H1 (cell line): ENCODE measurements at regions not wholly inside any gene's neighbourhood (a gene's known extent, or its start where the extent isn't known, plus 50 kb on each side); places are given as distances from the start of the nearest gene placed in this dataset.

Source experiments
- CTCF ChIA-PET: fragments of 300-600 bp; sonication (Branson Sonifier 250); formaldehyde crosslinking; loops from one replicate; lab custom pipeline; 2021; ENCODE audit not compliant: partially characterized antibody; lab: Charles Lee
- POLR2A ChIA-PET: fragments of 300-600 bp; sonication (Branson Sonifier 250); formaldehyde crosslinking; loops from one replicate; lab custom pipeline; 2021; ENCODE audit warnings: inconsistent platforms; ENCODE audit not compliant: partially characterized antibody; lab: Charles Lee
- DNase-seq, 2 experiments: peaks; one replicate each; pipeline versions ENCODE4 v3.0.0 to v3.0.0-alpha.2; 2010 to 2022; ENCODE audit warnings: low spot score in 2 of 2, low read depth in 1 of 2, mixed read lengths in 1 of 2
- FAIRE-seq: peaks from 2 replicates; lab custom pipeline; 2011; peaks lifted over from hg19 to GRCh38; lab: Jason Lieb, UNC
- H2AFZ ChIP-seq: 2 replicates; pipeline ENCODE4 v1.8.1; 2012; ENCODE audit warnings: low read length, inconsistent platforms
- H2AK5ac ChIP-seq: 2 replicates; pipeline ENCODE4 v1.6.1; 2013; ENCODE audit warnings: low read depth, low read length
- H2BK120ac ChIP-seq: replicated peaks from 2 replicates; pipeline ENCODE3; 2013; ENCODE audit warnings: low read depth, low read length, inconsistent platforms
- H2BK12ac ChIP-seq: 2 replicates; pipeline ENCODE4 v1.6.1; 2013; ENCODE audit warnings: low read depth, low read length
- H2BK15ac ChIP-seq: 2 replicates; pipeline ENCODE4 v1.6.1; 2013; ENCODE audit warnings: low read length
- H2BK20ac ChIP-seq: 2 replicates; pipeline ENCODE4 v1.6.1; 2013; ENCODE audit warnings: low read length
- H2BK5ac ChIP-seq: 2 replicates; pipeline ENCODE4 v1.6.1; 2013; ENCODE audit warnings: low read depth, low read length
- H3K14ac ChIP-seq: 2 replicates; pipeline ENCODE4 v1.6.1; 2013; ENCODE audit warnings: inconsistent platforms; ENCODE audit not compliant: insufficient read length
- H3K18ac ChIP-seq: 2 replicates; pipeline ENCODE4 v1.6.1; 2013; ENCODE audit warnings: low read length; ENCODE audit errors: extremely low read depth
- H3K23ac ChIP-seq: 2 replicates; pipeline ENCODE4 v1.6.1; 2013; ENCODE audit warnings: inconsistent platforms; ENCODE audit not compliant: insufficient read length
- H3K23me2 ChIP-seq: 2 replicates; pipeline ENCODE4 v1.6.1; 2013; ENCODE audit warnings: low read depth, low read length
- H3K27ac ChIP-seq: 2 replicates; pipeline ENCODE4 v1.6.1; 2011; ENCODE audit warnings: low read depth, low read length, inconsistent platforms
- H3K27me3 ChIP-seq, 4 experiments: replicated peaks in 1 of 4; 1 replicate in 1 of 4; 2 replicates in 3 of 4; pipeline versions ENCODE4 v1.6.1 to v1.8.1; 2011 to 2013; ENCODE audit warnings: low read length in 3 of 4, mild to moderate bottlenecking in 3 of 4, inconsistent platforms in 2 of 4, mixed read lengths in 2 of 4, moderate library complexity in 1 of 4; ENCODE audit not compliant: control insufficient read depth in 3 of 4, insufficient read depth in 3 of 4; ENCODE audit errors: extremely low read depth in 1 of 4
- H3K36me3 ChIP-seq, 4 experiments: 2 replicates each; pipeline versions ENCODE4 v1.6.1 to v1.8.1; 2011 to 2013; ENCODE audit warnings: mild to moderate bottlenecking in 4 of 4, low read length in 3 of 4, moderate library complexity in 2 of 4, control low read depth in 1 of 4, inconsistent platforms in 1 of 4; ENCODE audit not compliant: insufficient read depth in 4 of 4, control insufficient read depth in 2 of 4
- H3K4ac ChIP-seq: replicated peaks from 2 replicates; pipeline ENCODE3; 2013; ENCODE audit warnings: low read length, low read depth, mixed read lengths, inconsistent platforms; ENCODE audit not compliant: insufficient read length
- H3K4me1 ChIP-seq, 4 experiments: replicated peaks in 1 of 4; 1 replicate in 1 of 4; 2 replicates in 3 of 4; pipeline versions ENCODE4 v1.6.1 to v1.8.1; 2011 to 2013; ENCODE audit warnings: low read length in 3 of 4, inconsistent platforms in 2 of 4, mixed read lengths in 1 of 4; ENCODE audit not compliant: insufficient read depth in 4 of 4, control insufficient read depth in 3 of 4
- H3K4me2 ChIP-seq, 2 experiments: 2 replicates each; pipeline versions ENCODE4 v1.6.1 to v1.8.1; 2011 to 2013; ENCODE audit warnings: low read depth in 2 of 2, low read length in 2 of 2, control low read depth in 1 of 2, inconsistent platforms in 1 of 2, mild to moderate bottlenecking in 1 of 2; ENCODE audit not compliant: insufficient read depth in 1 of 2
- H3K4me3 ChIP-seq, 4 experiments: fragments of 200-600, 300-600 bp in 1 of 4; sonication (generic), shearing (Covaris generic), sonication (Bioruptor Twin) in 1 of 4; 2 replicates each; pipeline versions ENCODE4 v1.5.1 to v1.8.1; 2011 to 2016; ENCODE audit warnings: low read length in 4 of 4, low read depth in 3 of 4, control low read depth in 2 of 4, inconsistent platforms in 2 of 4, mild to moderate bottlenecking in 2 of 4, mixed read lengths in 1 of 4, moderate library complexity in 1 of 4; ENCODE audit not compliant: insufficient read depth in 2 of 4; ENCODE audit errors: extremely low read depth in 1 of 4
- H3K56ac ChIP-seq: replicated peaks from 2 replicates; pipeline ENCODE3; 2013; ENCODE audit warnings: low read depth, mild to moderate bottlenecking, mixed read lengths, low read length, inconsistent platforms; ENCODE audit not compliant: insufficient read length
- H3K79me1 ChIP-seq: 2 replicates; pipeline ENCODE4 v1.6.1; 2013; ENCODE audit warnings: low read depth, low read length, control low read depth
- H3K79me2 ChIP-seq, 2 experiments: 2 replicates each; pipeline versions ENCODE4 v1.6.1 to v1.8.1; 2012 to 2013; ENCODE audit warnings: low read length in 2 of 2, mild to moderate bottlenecking in 2 of 2, inconsistent platforms in 1 of 2; ENCODE audit not compliant: insufficient read depth in 2 of 2, control insufficient read depth in 1 of 2
- H3K9ac ChIP-seq, 4 experiments: replicated peaks in 1 of 4; 1 replicate in 1 of 4; 2 replicates in 3 of 4; pipeline versions ENCODE4 v1.6.1 to v1.8.1; 2011 to 2013; ENCODE audit warnings: low read depth in 3 of 4, low read length in 3 of 4, control low read depth in 2 of 4, mild to moderate bottlenecking in 2 of 4, moderate library complexity in 2 of 4, inconsistent platforms in 1 of 4; ENCODE audit errors: extremely low read depth in 1 of 4
- H3K9me3 ChIP-seq, 2 experiments: 2 replicates each; pipeline versions ENCODE4 v1.6.1 to v1.8.1; 2012 to 2013; ENCODE audit warnings: mild to moderate bottlenecking in 2 of 2, moderate library complexity in 2 of 2, control low read depth in 1 of 2, inconsistent platforms in 1 of 2, low read depth in 1 of 2, low read length in 1 of 2, mixed read lengths in 1 of 2; ENCODE audit not compliant: insufficient read depth in 2 of 2
- H4K20me1 ChIP-seq, 2 experiments: replicated peaks in 1 of 2; 2 replicates each; pipeline versions ENCODE3 to v1.8.1; 2011 to 2013; ENCODE audit warnings: inconsistent platforms in 2 of 2, low read length in 2 of 2, mild to moderate bottlenecking in 1 of 2; ENCODE audit not compliant: insufficient read depth in 2 of 2, control insufficient read depth in 1 of 2
- H4K5ac ChIP-seq: 2 replicates; pipeline ENCODE4 v1.6.1; 2013; ENCODE audit warnings: low read length, low read depth, mixed read lengths, inconsistent platforms; ENCODE audit not compliant: insufficient read length
- H4K8ac ChIP-seq: 2 replicates; pipeline ENCODE4 v1.8.0; 2013; ENCODE audit warnings: mild to moderate bottlenecking, moderate library complexity, low read length, inconsistent platforms; ENCODE audit not compliant: insufficient read depth; ENCODE audit errors: extremely low read depth
- H4K91ac ChIP-seq: replicated peaks from 2 replicates; pipeline ENCODE3; 2013; ENCODE audit warnings: low read length, mixed read lengths, inconsistent platforms; ENCODE audit not compliant: insufficient read length
- ASH2L ChIP-seq: fragments of 200-600, 300-600 bp; sonication (generic); IDR thresholded peaks from one replicate; pipeline ENCODE4 v1.7.1; 2017; ENCODE audit warnings: low read length
- HDAC2 ChIP-seq, 2 experiments: fragments of 300-600 bp in 1 of 2; sonication (generic) in 1 of 2; IDR thresholded peaks; 2 replicates each; pipeline ENCODE4 v1.6.1; 2011 to 2012; ENCODE audit warnings: low read depth in 2 of 2, low read length in 2 of 2, mild to moderate bottlenecking in 2 of 2, moderate library complexity in 2 of 2, borderline replicate concordance in 1 of 2, inconsistent platforms in 1 of 2
- POLR2A ChIP-seq, 2 experiments: IDR thresholded peaks; 1 replicate in 1 of 2; 2 replicates in 1 of 2; pipeline ENCODE4 v1.6.1; 2011; ENCODE audit warnings: low read depth in 2 of 2, low read length in 2 of 2, mild to moderate bottlenecking in 2 of 2; ENCODE audit errors: control extremely low read depth in 1 of 2
- SIRT6 ChIP-seq: IDR thresholded peaks from one replicate; pipeline ENCODE4 v1.7.1; 2012; ENCODE audit warnings: low read length, inconsistent platforms
- SP1 ChIP-seq: IDR thresholded peaks from 2 replicates; pipeline ENCODE4 v1.6.1; 2011; ENCODE audit warnings: low read depth, low read length
- WGBS, 2 experiments: shearing (Covaris generic) in 1 of 2; methylation state at CpG; one replicate each; pipeline versions ENCODE4 v1.1.6 to v1.1.7; 2013 to 2015; ENCODE audit warnings: low lambda C conversion rate in 2 of 2, mixed read lengths in 2 of 2, inconsistent platforms in 1 of 2, low coverage in 1 of 2, missing lambda C conversion rate in 1 of 2; ENCODE audit not compliant: insufficient replicate concordance in 2 of 2, insufficient coverage in 1 of 2, insufficient read length in 1 of 2; ENCODE audit errors: extremely low coverage in 1 of 2, missing lambda C conversion rate in 1 of 2; 5-methylcytosine and 5-hydroxymethylcytosine counted together

DNA sequence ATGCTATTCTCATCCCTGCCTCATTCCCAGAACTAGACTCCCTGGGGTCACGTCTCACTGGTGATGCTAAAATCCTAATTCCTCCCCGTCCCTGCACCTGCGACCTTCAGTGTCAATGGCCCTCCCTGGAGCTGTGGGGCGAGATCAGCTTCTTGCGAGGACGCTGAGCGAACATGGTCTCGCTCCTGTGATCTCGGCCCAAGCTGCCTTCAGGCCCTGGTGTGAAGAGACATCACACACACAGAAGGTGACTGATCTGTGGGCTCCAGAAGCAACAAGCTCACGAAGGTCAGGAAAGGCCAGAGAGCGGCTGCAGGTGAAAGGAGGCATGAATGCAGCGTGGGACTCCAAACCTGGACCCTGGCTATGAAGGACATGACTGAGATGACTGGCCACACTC is 139.5 kb upstream of the CST7 start:
- 83% methylated on average over 12 of the region's 12 CpGs; no CpG with 5 or more reads in 1 of the 2 experiments for WGBS, 2 experiments
- ChIA-PET POLR2A (no interaction called here), CTCF (interaction anchor here (1.0 to 2.4 kb wide), 3 partner anchors 8 to 871 kb away, joined by 3 to 5 read pairs (median 5); no protein-coding TSS in a partner anchor)
- Histone ChIP-seq H3K4me3 (no peak overlapping the region), H4K91ac (no peak overlapping the region), H3K79me1 (peaks cover 3% of the 10 kb centered on the region; the same call in 1 of the 2 replicates), H3K4me2 (no peak overlapping the region), H3K56ac (no peak overlapping the region), H3K18ac (no peak overlapping the region), H3K27ac (no peak overlapping the region), H2BK12ac (no peak overlapping the region), H3K4me1 (no peaks in the 10 kb centered on the region), H3K27me3 (no peaks in the 10 kb centered on the region), H2BK120ac (no peak overlapping the region), H3K4ac (no peak overlapping the region), H3K36me3 (no peaks in the 10 kb centered on the region), H3K9me3 (peaks cover 0 to 3% of the 10 kb centered on the region in 2 experiments; a peak in 1 of 4 replicates), H4K5ac (no peak overlapping the region), H3K23ac (no peak overlapping the region), H4K20me1 (no peaks in the 10 kb centered on the region), H2AFZ (no peak overlapping the region), H2BK5ac (no peak overlapping the region), H2BK15ac (no peak overlapping the region), H3K79me2 (no peaks in the 10 kb centered on the region), H2BK20ac (no peak overlapping the region), H3K14ac (no peak overlapping the region), H3K23me2 (no peaks in the 10 kb centered on the region), H4K8ac (no peak overlapping the region), H2AK5ac (no peak overlapping the region), H3K9ac (no peak overlapping the region)
- TF ChIP-seq SIRT6: no peak
- no peak for TF ChIP-seq SP1
- TF ChIP-seq HDAC2 (IDR thresholded peaks at IDR 0.05; ENCODE audit: borderline replicate concordance in 1 of 2, low read depth in 2 of 2, low read length in 2 of 2): no peak
- TF ChIP-seq POLR2A (IDR thresholded peaks at IDR 0.05; ENCODE audit: control extremely low read depth in 1 of 2, low read depth in 2 of 2, low read length in 2 of 2): no peak
- TF ChIP-seq ASH2L: no peak
- DNase-seq (no peak), FAIRE-seq (no peak)
